ENCODE measurements at regions not wholly inside any gene's neighbourhood (a gene's known extent, or its start where the extent isn't known, plus 50 kb on each side); places are given as distances from the start of the nearest gene placed in this dataset.

DNA sequence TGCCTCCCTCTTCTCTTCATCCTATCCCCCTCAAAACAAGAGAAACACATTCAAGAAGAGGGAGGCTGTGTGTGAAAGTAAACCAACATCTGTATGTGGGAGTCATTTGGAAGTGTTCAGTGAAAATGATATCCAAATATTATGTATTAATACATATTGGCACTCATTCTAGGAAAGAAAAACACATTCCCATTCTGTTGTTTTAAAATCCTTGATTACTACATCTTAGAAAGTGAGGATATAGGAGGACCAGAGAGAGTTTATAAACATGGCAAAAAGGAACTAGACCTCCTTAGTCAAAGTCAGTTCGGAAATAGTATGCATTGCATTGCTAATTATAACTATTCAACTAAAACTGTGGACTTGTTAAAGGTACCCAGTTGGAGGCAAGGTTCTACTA, 786.6 kb downstream of the ADGRL2 start:
- Histone ChIP-seq H3K9me3 (ENCODE audit: insufficient read depth, low read depth, low read length) (no peaks in the 10 kb centered on the region), H2AK5ac (ENCODE audit: low read length) (no peak overlapping the region), H3K14ac (ENCODE audit: low read length) (no peak overlapping the region), H3K4me2 (ENCODE audit: low read length) (no peak overlapping the region), H2AFZ (ENCODE audit: insufficient read depth, low read length, poor library complexity) (no peak overlapping the region), H3K79me1 (ENCODE audit: low read length) (no peaks in the 10 kb centered on the region), H2BK5ac (ENCODE audit: low read depth, low read length, poor library complexity) (no peak overlapping the region), H3K4me3 (ENCODE audit: low read depth, low read length) (no peak overlapping the region), H3K9ac (ENCODE audit: low read length) (no peak overlapping the region), H3K27ac (ENCODE audit: low read depth, low read length) (no peak overlapping the region), H3K27me3 (ENCODE audit: insufficient read depth, low read length) (no peaks in the 10 kb centered on the region), H3K4ac (ENCODE audit: low read depth, low read length) (no peak overlapping the region), H2BK12ac (ENCODE audit: low read length) (no peak overlapping the region), H4K8ac (ENCODE audit: low read depth, low read length) (no peak overlapping the region), H3K4me1 (ENCODE audit: control insufficient read depth in 1 of 2, insufficient read depth in 2 of 2, low read length in 2 of 2) (no peaks in the 10 kb centered on the region), H4K91ac (ENCODE audit: low read depth, low read length) (no peak overlapping the region), H3K36me3 (ENCODE audit: control insufficient read depth in 1 of 2, insufficient read depth in 2 of 2, low read length in 2 of 2) (no peaks in the 10 kb centered on the region), H4K12ac (ENCODE audit: low read depth, low read length) (no peak overlapping the region), H3K23ac (ENCODE audit: low read length) (no peak overlapping the region), H2BK120ac (ENCODE audit: insufficient read depth, low read length, poor library complexity) (no peak overlapping the region), H3K18ac (ENCODE audit: low read length) (no peak overlapping the region), H3K79me2 (ENCODE audit: control insufficient read depth, insufficient read depth, low read length, poor library complexity) (no peaks in the 10 kb centered on the region)
- no peak for DNase-seq
- WGBS (ENCODE audit: extremely low coverage, insufficient coverage, insufficient read length) = no CpG with 5 or more reads among the region's 1 CpG

DNA sequence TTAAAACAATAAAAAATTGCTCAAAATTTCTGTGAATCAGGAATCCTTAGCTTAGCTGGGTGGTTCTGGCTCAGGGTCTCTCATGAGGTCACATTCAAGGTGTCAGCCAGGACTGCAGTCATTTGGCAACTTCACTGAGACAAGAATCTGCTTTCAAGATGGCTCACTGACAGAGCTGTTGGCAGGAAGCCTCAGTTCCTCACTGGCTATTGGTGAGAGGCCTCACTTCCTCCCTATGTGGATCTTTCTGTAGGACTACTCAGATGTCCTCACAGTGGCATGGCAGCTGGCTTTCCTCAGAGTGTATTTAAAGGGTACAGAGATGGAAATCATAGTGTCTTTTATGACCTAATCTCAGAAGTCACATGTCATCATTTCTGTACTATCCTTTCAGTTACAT, 785.7 kb downstream of the ADGRL2 start:
- no peak overlapping the region for H3K23ac ChIP-seq (ENCODE audit: low read length)
- H4K91ac ChIP-seq (ENCODE audit: low read depth, low read length) = no peak overlapping the region
- no peak overlapping the region for H3K27ac ChIP-seq (ENCODE audit: low read depth, low read length)
- no peak overlapping the region for H3K14ac ChIP-seq (ENCODE audit: low read length)
- H3K36me3 ChIP-seq (ENCODE audit: control insufficient read depth in 1 of 2, insufficient read depth in 2 of 2, low read length in 2 of 2) = no peaks in the 10 kb centered on the region
- no peaks in the 10 kb centered on the region for H3K4me1 ChIP-seq (ENCODE audit: control insufficient read depth in 1 of 2, insufficient read depth in 2 of 2, low read length in 2 of 2)
- no peak overlapping the region for H3K4me2 ChIP-seq (ENCODE audit: low read length)
- no peak overlapping the region for H2BK12ac ChIP-seq (ENCODE audit: low read length)
- H3K79me1 ChIP-seq (ENCODE audit: low read length) = no peaks in the 10 kb centered on the region
- no peak overlapping the region for H3K4ac ChIP-seq (ENCODE audit: low read depth, low read length)
- no peak overlapping the region for H3K9ac ChIP-seq (ENCODE audit: low read length)
- H4K8ac ChIP-seq (ENCODE audit: low read depth, low read length) = no peak overlapping the region
- no peak overlapping the region for H2AFZ ChIP-seq (ENCODE audit: insufficient read depth, low read length, poor library complexity)
- no peak overlapping the region for H2BK5ac ChIP-seq (ENCODE audit: low read depth, low read length, poor library complexity)
- DNase-seq = no peak
- H4K12ac ChIP-seq (ENCODE audit: low read depth, low read length) = no peak overlapping the region
- no peak overlapping the region for H2AK5ac ChIP-seq (ENCODE audit: low read length)
- no peak overlapping the region for H2BK120ac ChIP-seq (ENCODE audit: insufficient read depth, low read length, poor library complexity)
- no peaks in the 10 kb centered on the region for H3K9me3 ChIP-seq (ENCODE audit: insufficient read depth, low read depth, low read length)
- H3K79me2 ChIP-seq (ENCODE audit: control insufficient read depth, insufficient read depth, low read length, poor library complexity) = no peaks in the 10 kb centered on the region
- no peak overlapping the region for H3K18ac ChIP-seq (ENCODE audit: low read length)
- no peaks in the 10 kb centered on the region for H3K27me3 ChIP-seq (ENCODE audit: insufficient read depth, low read length)
- no peak overlapping the region for H3K4me3 ChIP-seq (ENCODE audit: low read depth, low read length)

DNA sequence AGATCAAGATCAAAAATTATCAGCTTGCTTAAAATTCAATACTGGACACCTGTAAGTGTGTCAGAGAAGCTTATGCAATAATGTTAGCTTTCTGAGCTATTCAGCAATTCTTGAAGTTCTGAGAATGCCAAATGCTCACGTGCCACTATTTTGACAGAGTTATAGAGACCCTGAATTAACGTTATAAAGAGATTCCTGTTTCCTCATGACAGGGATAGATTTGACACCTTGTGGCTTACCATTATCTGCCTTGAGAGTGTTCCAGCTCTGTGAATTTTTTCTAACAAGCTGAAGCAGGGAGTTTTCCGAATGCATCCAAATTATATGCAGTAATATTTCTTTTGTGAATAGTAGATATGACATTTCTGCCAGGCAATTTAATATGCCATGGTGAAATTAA, 781.6 kb downstream of the ADGRL2 start:
- no peak overlapping the region for H4K12ac ChIP-seq (ENCODE audit: low read depth, low read length)
- no CpG with 5 or more reads among the region's 3 CpGs for WGBS (ENCODE audit: extremely low coverage, insufficient coverage, insufficient read length)
- no peaks in the 10 kb centered on the region for H3K79me1 ChIP-seq (ENCODE audit: low read length)
- no peak overlapping the region for H2BK12ac ChIP-seq (ENCODE audit: low read length)
- no peak for DNase-seq
- no peak overlapping the region for H3K4me3 ChIP-seq (ENCODE audit: low read depth, low read length)
- H3K79me2 ChIP-seq (ENCODE audit: control insufficient read depth, insufficient read depth, low read length, poor library complexity) = no peaks in the 10 kb centered on the region
- H3K9ac ChIP-seq (ENCODE audit: low read length) = no peak overlapping the region
- no peak overlapping the region for H3K14ac ChIP-seq (ENCODE audit: low read length)
- H3K9me3 ChIP-seq (ENCODE audit: insufficient read depth, low read depth, low read length) = no peaks in the 10 kb centered on the region
- H3K36me3 ChIP-seq (ENCODE audit: control insufficient read depth in 1 of 2, insufficient read depth in 2 of 2, low read length in 2 of 2) = no peaks in the 10 kb centered on the region
- no peak overlapping the region for H3K4me2 ChIP-seq (ENCODE audit: low read length)
- no peak overlapping the region for H3K27ac ChIP-seq (ENCODE audit: low read depth, low read length)
- H2AFZ ChIP-seq (ENCODE audit: insufficient read depth, low read length, poor library complexity) = no peak overlapping the region
- H3K4ac ChIP-seq (ENCODE audit: low read depth, low read length) = no peak overlapping the region
- H3K23ac ChIP-seq (ENCODE audit: low read length) = no peak overlapping the region
- H2AK5ac ChIP-seq (ENCODE audit: low read length) = no peak overlapping the region
- H3K27me3 ChIP-seq (ENCODE audit: insufficient read depth, low read length) = no peaks in the 10 kb centered on the region
- H4K8ac ChIP-seq (ENCODE audit: low read depth, low read length) = no peak overlapping the region
- H3K18ac ChIP-seq (ENCODE audit: low read length) = no peak overlapping the region
- H3K4me1 ChIP-seq (ENCODE audit: control insufficient read depth in 1 of 2, insufficient read depth in 2 of 2, low read length in 2 of 2) = no peaks in the 10 kb centered on the region
- H4K91ac ChIP-seq (ENCODE audit: low read depth, low read length) = no peak overlapping the region
- H2BK5ac ChIP-seq (ENCODE audit: low read depth, low read length, poor library complexity) = no peak overlapping the region
- no peak overlapping the region for H2BK120ac ChIP-seq (ENCODE audit: insufficient read depth, low read length, poor library complexity)

DNA sequence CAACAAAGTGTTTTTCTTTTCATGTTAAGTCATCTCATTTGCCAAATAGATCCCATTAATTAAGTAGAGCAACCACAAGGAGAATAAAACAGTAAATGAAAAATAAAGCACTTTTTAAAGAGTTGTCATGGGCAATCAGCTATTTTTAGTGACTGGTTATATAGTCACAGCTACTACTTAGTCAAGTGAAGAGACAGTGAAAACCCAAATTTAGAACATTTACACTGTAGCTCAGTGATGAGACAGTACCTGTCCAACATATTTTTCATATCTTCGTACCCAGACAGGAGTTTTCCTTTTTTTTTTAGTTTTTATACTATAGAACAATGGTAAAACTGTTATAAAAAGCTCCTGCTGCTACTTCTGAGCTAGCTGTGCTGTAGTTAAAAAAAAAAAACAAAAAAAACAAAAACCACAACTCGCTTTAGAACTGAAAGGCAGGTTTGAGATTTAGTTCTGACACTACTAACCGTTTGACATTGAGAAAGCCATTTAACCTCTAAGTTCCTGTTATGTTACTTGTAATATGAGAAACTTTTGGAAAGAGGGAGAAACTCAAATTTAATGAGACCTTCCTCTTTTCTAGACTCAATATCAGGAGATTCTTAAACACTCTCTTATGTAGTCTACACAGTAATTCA, 777.5 kb downstream of the ADGRL2 start:
- Histone ChIP-seq H3K18ac (ENCODE audit: low read length) (no peak overlapping the region), H4K12ac (ENCODE audit: low read depth, low read length) (no peak overlapping the region), H4K91ac (ENCODE audit: low read depth, low read length) (no peak overlapping the region), H3K4me1 (ENCODE audit: control insufficient read depth in 1 of 2, insufficient read depth in 2 of 2, low read length in 2 of 2) (no peaks in the 10 kb centered on the region), H2BK12ac (ENCODE audit: low read length) (no peak overlapping the region), H3K27ac (ENCODE audit: low read depth, low read length) (no peak overlapping the region), H3K4ac (ENCODE audit: low read depth, low read length) (no peak overlapping the region), H3K9me3 (ENCODE audit: insufficient read depth, low read depth, low read length) (no peaks in the 10 kb centered on the region), H3K14ac (ENCODE audit: low read length) (no peak overlapping the region), H4K8ac (ENCODE audit: low read depth, low read length) (no peak overlapping the region), H3K9ac (ENCODE audit: low read length) (no peak overlapping the region), H2BK5ac (ENCODE audit: low read depth, low read length, poor library complexity) (no peak overlapping the region), H2AFZ (ENCODE audit: insufficient read depth, low read length, poor library complexity) (no peak overlapping the region), H3K36me3 (ENCODE audit: control insufficient read depth in 1 of 2, insufficient read depth in 2 of 2, low read length in 2 of 2) (no peaks in the 10 kb centered on the region), H3K79me2 (ENCODE audit: control insufficient read depth, insufficient read depth, low read length, poor library complexity) (no peaks in the 10 kb centered on the region), H2AK5ac (ENCODE audit: low read length) (no peak overlapping the region), H3K27me3 (ENCODE audit: insufficient read depth, low read length) (no peaks in the 10 kb centered on the region), H3K79me1 (ENCODE audit: low read length) (no peaks in the 10 kb centered on the region), H2BK120ac (ENCODE audit: insufficient read depth, low read length, poor library complexity) (no peak overlapping the region), H3K4me3 (ENCODE audit: low read depth, low read length) (no peak overlapping the region), H3K23ac (ENCODE audit: low read length) (no peak overlapping the region), H3K4me2 (ENCODE audit: low read length) (no peak overlapping the region)
- DNase-seq = no peak
- WGBS (ENCODE audit: extremely low coverage, insufficient coverage, insufficient read length) = no CpG with 5 or more reads among the region's 3 CpGs
